Bronchial epithelial cell (primary cell): ENCODE measurements at regions not wholly inside any gene's neighbourhood (a gene's known extent, or its start where the extent isn't known, plus 50 kb on each side); places are given as distances from the start of the nearest gene placed in this dataset.

Experiments used
- DNase-seq: peaks from one replicate; pipeline ENCODE4 v3.0.0-alpha.2; 2010; ENCODE audit warnings: low read depth
- FAIRE-seq: peaks from 2 replicates; lab custom pipeline; 2011; peaks lifted over from hg19 to GRCh38; lab: Jason Lieb, UNC
- H3K27me3 ChIP-seq: 2 replicates; pipeline ENCODE4 v1.5.1; 2011; ENCODE audit warnings: low read length; ENCODE audit not compliant: control insufficient read depth, insufficient read depth
- H3K36me3 ChIP-seq: 2 replicates; pipeline ENCODE4 v1.5.1; 2011; ENCODE audit warnings: low read length; ENCODE audit not compliant: control insufficient read depth, insufficient read depth
- H3K4me3 ChIP-seq: 2 replicates; pipeline ENCODE4 v1.5.1; 2011; ENCODE audit warnings: mild to moderate bottlenecking, low read depth, low read length, control low read depth
- CTCF ChIP-seq: IDR thresholded peaks from 2 replicates; pipeline ENCODE4 v1.5.1; 2011; ENCODE audit warnings: mild to moderate bottlenecking, moderate library complexity, low read length, control low read depth, inconsistent platforms; ENCODE audit not compliant: insufficient read depth, severe bottlenecking

- Histone ChIP-seq H3K4me3 (no peak overlapping the region), H3K36me3 (no peaks in the 10 kb centered on the region), H3K27me3 (no peaks in the 10 kb centered on the region)
- FAIRE-seq = no peak
- DNase-seq = peak; percentile 84
- TF ChIP-seq CTCF = no peak
Observed at GRCh38 chr5:36492984-36493654, 113.3 kb upstream of the SLC1A3 start.

GRCh38 chr5:36494028-36494427 lies 112.4 kb upstream of the SLC1A3 start:
- Histone ChIP-seq H3K4me3 (no peak overlapping the region), H3K36me3 (no peaks in the 10 kb centered on the region), H3K27me3 (no peaks in the 10 kb centered on the region)
- FAIRE-seq (no peak), DNase-seq (peak; percentile 61)
- no peak for TF ChIP-seq CTCF

GRCh38 chr5:36494841-36495601 lies 111.4 kb upstream of the SLC1A3 start:
- no peak overlapping the region for H3K4me3 ChIP-seq
- no peaks in the 10 kb centered on the region for H3K27me3 ChIP-seq
- no peak for FAIRE-seq
- no peaks in the 10 kb centered on the region for H3K36me3 ChIP-seq
- DNase-seq = peak; percentile 47
- TF ChIP-seq CTCF = no peak

GRCh38 chr5:36495611-36496010 lies 110.8 kb upstream of the SLC1A3 start:
- no peak for FAIRE-seq
- no peak for DNase-seq
- Histone ChIP-seq H3K36me3 (no peaks in the 10 kb centered on the region), H3K4me3 (no peak overlapping the region), H3K27me3 (no peaks in the 10 kb centered on the region)
- TF ChIP-seq CTCF = no peak

- Histone ChIP-seq H3K27me3 (no peaks in the 10 kb centered on the region), H3K36me3 (no peaks in the 10 kb centered on the region), H3K4me3 (no peak overlapping the region)
- no peak for TF ChIP-seq CTCF
- no peak for DNase-seq
- FAIRE-seq = no peak
Observed at GRCh38 chr5:36496471-36496870, 109.9 kb upstream of the SLC1A3 start.
